Right ventricle myocardium inferior (tissue), 1 donor: ENCODE measurements at regions not wholly inside any gene's neighbourhood (a gene's known extent, or its start where the extent isn't known, plus 50 kb on each side); places are given as distances from the start of the nearest gene placed in this dataset.

ENCODE experiments used
- ATAC-seq: fragments of 200-7000 bp; cut with Tn5 transposase; one replicate; pipeline ENCODE4 v1.9.1; 2020; ENCODE audit warnings: mild to moderate bottlenecking, moderate library complexity
- DNase-seq: peaks from one replicate; pipeline ENCODE4 v3.0.0; 2021; ENCODE audit errors: missing footprints
- intact Hi-C: fragments of 100-400 bp; cut with DNase I; formaldehyde crosslinking; loops from one replicate; pipeline ENCODE4 v1.11.0; 2022
- donor health status: DM: no; HTN: yes; CAD: no; lungs with severe emphysema.

DNA sequence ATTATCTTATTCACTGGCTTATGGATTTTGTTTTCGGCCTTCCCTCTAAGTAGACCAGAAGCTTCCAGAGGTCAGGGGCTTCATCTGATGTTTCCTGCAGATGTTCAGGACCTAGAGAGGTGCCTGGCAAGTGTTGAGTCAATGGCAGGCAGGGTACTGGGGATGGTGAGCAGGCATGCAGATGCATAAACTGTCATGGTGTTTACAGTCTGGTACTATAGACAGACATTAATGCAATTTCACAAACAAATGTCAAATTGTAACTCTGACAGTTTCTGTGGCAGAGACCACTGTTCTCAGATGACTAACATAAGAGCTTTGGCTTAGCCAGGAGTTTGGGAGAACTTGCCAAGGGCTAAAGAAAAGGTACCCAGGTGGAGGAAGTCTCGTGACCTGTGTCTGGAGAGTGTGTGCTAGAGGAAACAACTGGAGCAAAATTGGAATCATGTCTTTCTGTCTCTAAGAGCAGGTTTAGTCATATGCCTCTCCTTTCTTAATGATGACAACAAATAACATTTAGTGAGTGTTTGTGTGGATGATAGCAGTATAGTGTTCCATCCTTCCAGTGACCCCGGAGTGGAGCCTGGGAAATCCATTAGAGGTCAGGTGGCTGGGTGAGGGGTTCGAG, 53.7 kb upstream of the TRAK1 start:
- intact Hi-C loops = loop anchor here (2.0 kb wide), 2 partner anchors 23 kb away; no protein-coding TSS in a partner anchor
- no peak for ATAC-seq
- DNase-seq = no peak

DNA sequence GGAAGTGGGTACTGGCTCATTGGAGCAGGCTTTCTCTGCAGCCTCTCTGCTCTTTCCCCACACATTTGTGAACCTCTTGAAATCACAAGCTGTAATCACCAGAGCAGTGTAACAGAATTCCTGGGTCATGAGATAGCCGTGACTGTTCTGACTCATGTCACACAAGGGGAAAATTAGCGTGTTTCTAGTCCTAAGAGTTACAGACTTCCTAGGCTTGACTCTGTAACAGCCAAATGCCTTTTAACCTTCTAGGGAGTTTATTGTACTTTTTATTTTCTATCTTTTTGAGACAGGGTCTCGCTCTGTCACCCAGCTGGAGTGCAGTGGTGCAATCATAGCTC, 54.7 kb upstream of the TRAK1 start:
- intact Hi-C loops = loop anchor here (2.0 kb wide), 2 partner anchors 22 to 24 kb away; no protein-coding TSS in a partner anchor
- no peak for DNase-seq

DNA sequence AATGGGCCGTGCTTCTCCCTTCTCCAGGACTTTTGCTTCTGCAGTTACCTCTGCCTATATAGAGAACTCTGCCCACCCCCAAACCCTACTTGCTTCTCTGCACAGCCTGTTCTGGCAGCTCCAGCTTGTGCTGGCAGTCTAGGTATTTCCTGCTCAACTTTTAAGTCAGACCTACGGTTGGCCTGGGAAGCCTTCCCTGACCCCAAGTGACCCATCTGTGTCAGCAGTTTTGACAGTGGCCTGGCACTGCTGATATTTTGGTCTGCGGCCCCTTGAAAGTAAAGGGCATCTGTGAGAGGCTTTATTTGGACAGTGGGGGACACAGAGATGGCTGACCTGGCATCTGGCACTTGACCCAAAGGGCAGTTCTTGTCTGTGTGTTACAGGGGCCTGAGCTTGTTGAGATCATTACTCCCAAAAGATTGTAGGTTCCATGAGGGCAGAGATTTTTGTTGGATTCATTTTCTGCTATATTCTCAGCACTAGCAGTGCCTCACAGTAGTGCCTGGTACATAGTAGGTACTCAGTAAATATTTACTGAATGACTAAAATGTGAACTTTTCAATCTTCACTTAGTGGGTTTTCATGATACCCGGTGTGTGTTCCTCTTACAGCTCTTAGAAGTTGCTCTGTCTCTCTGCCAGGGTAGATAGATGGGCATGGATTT, 55.2 kb upstream of the TRAK1 start:
- intact Hi-C loops = loop anchor here (2.0 kb wide), 2 partner anchors 21 to 25 kb away; no protein-coding TSS in a partner anchor
- ATAC-seq = peak; percentile 74
- no peak for DNase-seq

More for the DNA sequence above, 54.7 kb upstream of the TRAK1 start:
- peak; percentile 91 for ATAC-seq

DNA sequence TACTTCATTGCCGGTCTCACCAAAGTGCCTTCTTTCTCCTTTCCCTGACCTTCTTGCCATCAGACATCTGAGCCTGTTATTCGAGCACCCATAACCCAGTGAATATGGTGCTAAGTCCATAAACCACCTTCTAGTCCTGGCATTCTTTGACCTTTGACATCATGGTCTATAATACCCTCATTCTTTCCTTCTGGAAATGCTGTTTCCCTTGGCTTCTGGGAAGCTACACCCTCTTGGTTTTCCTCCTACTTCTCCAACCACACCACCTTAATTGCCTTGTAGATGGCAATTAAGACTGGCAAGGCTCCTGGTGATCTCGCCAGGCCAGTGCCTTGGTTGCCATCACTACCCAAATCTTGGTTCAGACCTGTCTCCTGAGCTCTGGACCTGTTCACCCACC, 56.1 kb upstream of the TRAK1 start:
- ATAC-seq (no peak), DNase-seq (no peak)
- intact Hi-C loops = no loop called here

DNA sequence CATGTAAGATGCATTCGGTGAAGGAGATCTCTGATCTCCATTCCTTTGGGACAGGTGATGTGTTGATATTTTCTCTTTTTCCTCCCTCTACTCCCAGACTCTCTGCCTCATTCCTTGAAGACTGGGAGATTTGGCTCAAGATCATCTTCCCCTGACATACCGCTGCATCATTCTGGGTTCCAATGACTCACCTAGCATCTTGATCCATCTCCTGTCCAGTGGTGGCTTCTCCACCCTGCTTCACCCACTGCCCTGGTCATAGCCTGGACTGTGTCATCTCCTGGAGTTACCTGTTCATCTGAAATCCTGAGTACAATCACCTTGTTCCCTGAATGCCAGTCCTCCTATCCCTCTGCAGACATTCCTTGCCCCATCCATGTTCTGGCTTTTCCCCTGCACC, 57.4 kb upstream of the TRAK1 start:
- DNase-seq (no peak), ATAC-seq (no peak)
- intact Hi-C loops = no loop called here

DNA sequence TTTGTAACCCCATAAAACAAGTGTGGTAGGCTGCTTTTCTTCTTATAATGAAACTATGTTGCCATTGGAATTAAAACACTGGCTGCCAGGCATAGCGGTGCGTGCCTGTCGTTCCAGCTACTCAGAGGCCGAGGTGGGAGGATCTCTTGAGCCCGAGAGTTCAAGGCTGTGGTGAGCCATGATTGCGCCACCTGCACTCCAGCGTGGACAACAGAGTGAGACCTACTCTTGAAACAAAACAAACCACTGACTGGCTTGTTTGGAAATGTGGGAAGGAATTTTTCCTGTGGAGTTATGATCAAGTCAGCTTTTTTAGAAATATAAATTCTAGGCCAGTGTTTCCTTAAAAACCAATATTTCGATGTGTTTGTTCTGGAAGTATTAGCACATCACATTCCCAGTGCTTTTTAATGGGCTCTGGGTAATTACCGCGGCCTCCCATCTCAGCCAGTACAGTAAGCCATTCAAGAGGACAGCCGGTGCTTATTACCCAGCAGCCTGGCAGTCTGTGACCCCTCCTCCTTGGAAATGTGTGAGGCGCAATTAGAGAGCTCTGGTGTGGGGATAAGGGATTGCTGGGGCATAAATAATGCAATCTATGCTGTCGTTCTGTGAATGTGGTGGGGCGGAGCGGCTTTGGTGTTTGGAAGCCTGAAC, 58.3 kb upstream of the TRAK1 start:
- DNase-seq (no peak), ATAC-seq (peak; percentile 20)
- intact Hi-C loops = no loop called here

DNA sequence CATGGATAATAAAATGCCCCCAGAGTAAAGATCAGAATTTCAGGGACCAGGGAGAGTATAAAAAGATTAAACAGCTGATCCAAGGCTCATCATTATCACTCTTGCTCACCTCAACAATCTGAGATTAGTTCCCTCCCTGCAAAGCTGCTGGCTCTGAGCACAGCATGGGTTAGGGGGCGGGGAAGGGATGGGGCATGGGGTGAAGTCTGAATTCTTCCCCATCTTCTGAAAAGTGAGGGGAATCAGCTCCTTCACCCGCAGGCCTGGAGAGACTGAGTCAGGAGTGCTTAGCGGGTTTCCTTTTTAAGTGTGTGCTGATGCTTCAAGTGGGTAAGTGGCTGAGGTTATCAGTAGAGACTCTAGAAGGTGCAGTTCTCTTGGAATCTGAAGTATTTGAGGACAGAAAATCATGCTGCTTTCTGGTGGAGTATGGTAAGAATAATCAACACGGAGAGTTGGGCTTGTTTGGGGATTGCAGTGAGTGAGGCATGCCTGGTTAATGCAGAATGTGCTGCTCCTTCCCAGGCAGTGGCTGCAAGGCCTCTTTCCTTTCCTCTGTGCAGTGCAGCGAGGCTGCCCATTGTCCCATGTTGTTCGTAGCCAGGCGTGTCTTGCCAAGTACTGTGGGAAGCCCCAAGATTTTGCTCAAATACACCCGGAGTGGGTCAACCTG, 59.2 kb upstream of the TRAK1 start:
- intact Hi-C loops = no loop called here
- ATAC-seq (no peak), DNase-seq (no peak)

DNA sequence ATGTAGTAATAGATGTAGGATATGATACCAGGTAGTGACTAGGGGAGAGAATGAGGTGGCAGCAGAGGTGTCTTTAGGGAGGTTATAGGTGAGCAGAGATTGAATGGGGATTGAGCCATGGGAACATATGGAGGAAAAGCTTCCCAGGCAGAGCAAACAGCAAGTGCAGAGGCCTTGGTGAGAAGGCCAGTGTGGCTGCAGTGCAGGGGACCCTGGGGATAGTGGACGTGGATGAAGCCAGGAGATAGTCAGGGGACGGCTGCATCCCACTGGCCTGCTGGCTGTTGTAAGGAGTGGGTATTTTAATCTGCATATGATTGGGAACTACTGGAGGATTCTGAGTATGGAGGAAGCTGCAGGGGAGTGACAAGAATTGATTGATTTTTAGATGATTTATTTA, 62.7 kb upstream of the TRAK1 start:
- DNase-seq (no peak), ATAC-seq (no peak)
- intact Hi-C loops = no loop called here

DNA sequence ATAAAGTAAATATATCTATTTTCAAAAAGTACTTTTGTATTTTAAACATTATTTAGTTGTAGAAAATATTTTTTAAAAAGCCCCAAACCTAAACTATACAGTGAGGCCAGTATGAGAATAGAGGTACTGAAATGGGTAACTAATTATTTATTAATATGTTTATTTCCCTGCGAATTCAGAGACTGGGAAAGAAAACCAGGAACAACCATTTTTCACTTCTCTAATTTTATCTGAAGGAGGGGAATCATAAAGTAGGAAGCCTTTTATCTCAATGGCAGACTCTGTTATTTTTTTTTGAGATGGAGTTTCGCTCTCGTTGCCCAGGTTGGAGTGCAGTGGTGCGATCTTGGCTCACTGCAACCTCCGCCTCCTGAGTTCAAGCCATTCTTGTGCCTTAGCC, 63.6 kb upstream of the TRAK1 start:
- ATAC-seq (no peak), DNase-seq (no peak)
- intact Hi-C loops = no loop called here

DNA sequence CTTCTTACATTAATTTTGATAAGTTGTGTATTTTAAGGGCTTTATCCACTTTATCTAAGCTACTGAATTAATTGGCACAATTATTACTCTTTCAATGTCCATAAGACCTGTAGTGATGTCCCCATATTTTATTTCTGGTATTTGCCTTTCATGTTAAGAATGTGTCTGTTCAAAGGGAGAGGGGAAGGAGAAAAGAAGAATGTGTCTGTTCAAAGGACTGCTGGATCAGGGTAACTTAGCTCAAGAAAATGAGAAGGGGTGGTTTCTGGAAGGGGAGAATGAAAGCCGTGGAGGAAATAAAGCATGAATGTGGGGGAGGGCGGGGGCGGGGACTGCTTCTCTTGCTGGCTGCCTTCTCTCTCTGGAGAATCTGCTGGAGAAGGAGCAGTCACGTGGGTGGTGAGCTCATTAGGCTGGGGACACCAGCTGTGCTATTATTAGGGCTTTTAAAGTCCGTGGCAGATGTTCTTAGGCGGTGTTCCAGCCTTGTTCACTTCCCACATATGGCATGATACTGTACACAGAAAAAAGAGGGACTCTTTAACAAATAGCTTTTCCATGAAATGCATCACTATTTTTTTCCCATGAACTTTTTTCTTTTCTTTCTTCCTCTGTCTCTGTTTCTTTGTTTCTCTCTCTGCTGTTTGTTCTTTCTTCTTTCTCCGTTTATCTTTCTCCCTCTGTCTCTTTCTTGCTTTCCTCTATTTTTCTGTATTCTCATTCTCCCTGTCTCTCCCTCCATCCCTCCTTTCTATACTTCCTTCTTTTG, 63.7 kb upstream of the ULK4 start:
- DNase-seq (peak; percentile 93), ATAC-seq (peak; percentile 98)
- intact Hi-C loops = loop anchor here (2.0 kb wide), 1 partner anchor 37 kb away; no protein-coding TSS in a partner anchor

DNA sequence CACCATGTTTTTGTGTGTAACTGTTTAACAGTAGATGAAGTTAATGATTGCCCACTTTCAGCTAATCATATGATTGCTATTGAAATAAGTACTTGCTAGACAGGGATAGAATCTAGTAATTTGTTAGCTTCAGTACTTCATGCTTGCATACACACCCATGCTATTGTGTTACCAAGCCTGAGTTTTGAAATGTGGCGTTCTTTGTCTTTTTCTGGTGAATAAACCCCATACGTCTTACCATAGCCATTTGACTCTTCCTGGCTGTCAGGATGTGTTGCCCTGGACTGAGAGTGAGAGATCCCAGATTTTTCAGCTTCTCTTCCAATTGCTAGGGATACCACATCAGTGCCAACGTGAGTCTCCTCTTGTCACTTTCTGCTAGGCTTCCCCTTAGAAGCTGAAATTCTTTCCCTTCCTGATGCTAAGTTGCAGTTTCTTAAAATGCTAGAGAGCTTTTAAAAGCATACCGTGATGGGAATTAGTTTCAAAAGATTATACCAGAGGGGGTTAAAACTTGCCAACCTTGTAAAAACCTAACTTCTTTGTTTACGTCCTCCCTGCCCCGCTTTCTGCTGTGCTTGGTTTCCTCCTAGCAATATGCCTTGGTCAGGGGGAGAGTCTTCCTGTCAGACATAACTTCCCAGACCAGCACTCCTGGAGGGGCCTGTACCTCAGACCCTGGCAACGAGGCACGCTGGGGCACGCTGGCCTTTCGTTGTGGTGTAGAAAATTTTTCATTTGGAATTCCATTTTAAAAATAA, 62.9 kb upstream of the ULK4 start:
- DNase-seq (no peak), ATAC-seq (no peak)
- intact Hi-C loops = loop anchor here (2.0 kb wide), 1 partner anchor 38 kb away; no protein-coding TSS in a partner anchor

DNA sequence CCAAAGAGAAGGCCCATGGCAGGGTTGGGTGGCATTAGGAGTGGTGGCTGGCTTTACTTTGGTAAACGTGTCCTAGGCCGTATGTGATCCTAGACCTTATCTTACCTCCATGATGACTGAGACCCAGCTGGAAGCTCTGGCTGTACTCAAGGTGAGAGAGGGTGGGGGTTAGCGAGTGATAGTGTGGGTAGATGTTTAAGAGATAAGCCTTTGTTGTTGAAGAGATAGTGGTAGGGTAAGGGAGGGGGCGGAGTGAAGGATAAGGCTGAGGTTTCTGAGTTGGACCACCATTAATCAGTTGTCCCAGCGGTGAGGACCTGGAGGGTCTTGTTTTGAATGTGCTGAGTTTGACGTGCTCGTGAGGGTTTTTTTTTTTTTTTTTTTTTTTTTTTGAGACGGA, 61.5 kb upstream of the ULK4 start:
- intact Hi-C loops = no loop called here
- DNase-seq = no peak
- no peak for ATAC-seq

DNA sequence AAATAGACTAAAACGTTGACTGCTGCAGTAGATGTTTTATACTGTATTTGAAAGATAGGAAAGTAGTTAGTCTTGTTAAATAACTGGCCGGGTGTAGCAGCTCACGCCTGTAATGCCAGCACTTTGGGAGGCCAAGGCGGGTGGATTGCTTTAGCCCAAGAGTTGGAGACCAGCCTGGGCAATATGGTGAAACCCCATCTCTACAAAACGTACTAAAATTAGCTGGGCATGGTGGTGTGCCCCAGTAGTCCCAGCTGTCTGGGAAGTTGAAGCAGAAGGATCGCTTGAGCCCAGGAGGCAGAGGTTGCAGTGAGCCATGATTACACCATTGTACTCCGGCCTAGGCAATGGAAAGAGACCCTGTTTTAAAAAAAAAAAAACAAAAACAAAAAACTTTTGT, 60.5 kb upstream of the ULK4 start:
- DNase-seq (no peak), ATAC-seq (no peak)
- intact Hi-C loops = no loop called here

DNA sequence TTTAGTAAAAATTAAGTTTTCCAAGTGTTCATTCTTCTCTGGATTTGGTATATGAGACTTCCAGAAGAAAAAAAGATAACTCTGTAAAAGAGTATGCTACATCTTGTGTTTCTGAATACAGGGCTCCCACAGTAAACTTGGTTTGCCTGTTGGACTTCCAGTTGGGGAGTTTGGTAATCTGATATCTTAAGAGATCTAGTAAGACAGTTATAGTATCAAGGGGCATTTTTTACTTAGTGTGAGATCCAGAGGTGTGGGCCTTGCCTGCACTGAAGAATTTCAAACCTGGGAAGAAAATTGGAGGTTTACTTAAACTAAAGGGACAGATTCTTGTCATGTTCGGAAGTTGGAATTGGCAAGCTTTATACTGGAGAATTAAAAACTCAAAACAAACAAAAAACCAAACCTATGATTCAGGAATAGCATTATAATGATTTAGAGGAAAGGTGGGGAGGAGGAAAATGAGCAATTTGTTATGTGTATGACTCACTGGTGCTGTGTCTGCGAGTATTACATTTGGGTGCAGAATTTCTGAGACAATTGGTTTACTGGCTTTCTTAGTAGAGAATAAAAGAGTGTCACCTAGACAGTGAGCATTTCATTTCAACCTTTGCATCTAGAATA, 58.9 kb upstream of the ULK4 start:
- ATAC-seq (no peak), DNase-seq (no peak)
- intact Hi-C loops = no loop called here

DNA sequence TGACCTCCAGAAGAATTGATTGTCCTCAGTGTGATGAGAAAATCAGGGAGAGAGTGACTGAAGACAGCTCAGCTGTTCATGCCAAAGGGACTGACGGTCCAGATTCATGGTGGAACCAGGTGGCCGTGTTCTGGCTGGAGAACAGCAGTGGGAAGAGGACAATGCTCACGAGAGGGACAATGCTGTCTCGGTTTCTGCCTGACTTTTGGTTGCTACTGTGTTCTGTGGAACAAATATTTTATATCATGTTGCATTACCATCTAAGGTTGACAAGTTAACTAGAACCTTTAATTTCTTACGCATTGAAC, 58.0 kb upstream of the ULK4 start:
- DNase-seq (no peak), ATAC-seq (no peak)
- intact Hi-C loops = loop anchor here (10.0 kb wide), 1 partner anchor 165 kb away; no protein-coding TSS in a partner anchor

DNA sequence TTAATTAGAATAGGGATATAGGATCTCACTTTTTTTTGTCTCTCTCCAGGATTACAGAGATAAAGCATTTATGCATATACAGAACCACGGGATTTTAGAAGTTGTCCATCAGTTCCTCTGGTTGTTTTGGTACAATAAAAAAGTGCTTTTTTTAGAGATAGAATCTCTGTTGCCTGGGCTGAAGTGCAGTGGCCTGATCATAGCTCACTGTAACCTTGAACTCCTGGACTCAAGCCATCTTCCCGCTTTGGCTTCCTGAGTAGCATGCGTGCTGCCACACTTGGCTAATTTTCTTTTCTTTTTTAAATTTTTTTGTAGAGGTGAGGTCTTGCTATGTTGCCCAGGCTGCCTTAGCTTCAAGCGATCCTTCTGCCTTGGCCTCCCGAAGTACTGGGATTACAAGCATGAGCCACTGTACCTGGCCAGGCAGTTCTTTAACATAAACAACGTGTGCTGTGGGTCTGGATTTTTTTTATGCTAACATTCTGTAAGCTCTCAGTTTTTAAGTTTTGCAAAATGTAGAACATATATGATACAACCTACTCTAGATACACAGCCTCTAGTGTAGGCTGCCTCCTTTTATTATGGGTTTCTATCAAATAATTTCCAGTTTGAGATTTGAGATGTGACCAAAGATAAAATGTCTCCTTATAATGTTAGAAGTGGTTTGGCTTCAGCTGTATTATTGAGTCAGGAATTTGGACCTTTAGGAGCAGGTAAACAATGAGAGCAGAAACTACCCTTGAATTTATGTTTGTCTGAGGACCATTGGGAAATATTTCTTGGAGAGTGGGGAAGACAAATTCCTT, 57.4 kb upstream of the ULK4 start:
- no peak for ATAC-seq
- no peak for DNase-seq
- intact Hi-C loops = loop anchor here (10.0 kb wide), 1 partner anchor 165 kb away; no protein-coding TSS in a partner anchor

DNA sequence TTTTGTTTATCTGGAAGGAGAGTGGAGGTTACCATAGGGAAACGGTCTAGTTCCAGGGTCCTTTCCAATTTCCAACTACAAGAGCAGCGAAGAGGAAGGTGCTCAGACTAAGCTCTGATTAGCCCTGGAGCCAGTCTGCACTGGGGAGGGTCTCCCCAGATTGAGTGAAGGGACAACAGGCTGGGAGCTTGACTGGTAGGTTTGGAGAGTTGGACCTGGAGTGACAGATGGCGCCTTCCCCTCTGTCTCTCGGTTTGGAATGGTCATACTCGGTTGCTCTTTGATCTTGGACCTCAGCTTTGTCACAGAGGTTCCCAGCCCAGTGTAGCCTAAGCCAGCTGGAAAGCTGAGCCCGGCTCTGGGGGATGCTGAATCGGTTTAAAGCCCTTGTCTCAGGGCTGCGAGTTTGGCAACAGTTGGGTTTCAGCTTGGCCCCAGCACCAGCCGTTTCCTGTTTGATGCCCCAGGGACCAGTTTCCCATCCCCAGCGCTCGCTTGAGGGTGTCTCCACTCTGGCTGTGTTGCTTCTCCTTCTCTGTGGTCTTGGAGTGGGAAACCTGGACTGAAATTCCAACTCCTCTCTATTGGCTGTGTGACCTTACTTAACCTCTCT, 53.1 kb upstream of the ULK4 start:
- peak; percentile 64 for ATAC-seq
- peak; percentile 78 for DNase-seq

More for the DNA sequence above, 53.1 kb upstream of the ULK4 start:
- intact Hi-C loops = loop anchor here (2.0 to 10.0 kb wide), 2 partner anchors 22 to 170 kb away; no protein-coding TSS in a partner anchor
